ENCODE measurements at regions not wholly inside any gene's neighbourhood (a gene's known extent, or its start where the extent isn't known, plus 50 kb on each side); places are given as distances from the start of the nearest gene placed in this dataset.

DNA sequence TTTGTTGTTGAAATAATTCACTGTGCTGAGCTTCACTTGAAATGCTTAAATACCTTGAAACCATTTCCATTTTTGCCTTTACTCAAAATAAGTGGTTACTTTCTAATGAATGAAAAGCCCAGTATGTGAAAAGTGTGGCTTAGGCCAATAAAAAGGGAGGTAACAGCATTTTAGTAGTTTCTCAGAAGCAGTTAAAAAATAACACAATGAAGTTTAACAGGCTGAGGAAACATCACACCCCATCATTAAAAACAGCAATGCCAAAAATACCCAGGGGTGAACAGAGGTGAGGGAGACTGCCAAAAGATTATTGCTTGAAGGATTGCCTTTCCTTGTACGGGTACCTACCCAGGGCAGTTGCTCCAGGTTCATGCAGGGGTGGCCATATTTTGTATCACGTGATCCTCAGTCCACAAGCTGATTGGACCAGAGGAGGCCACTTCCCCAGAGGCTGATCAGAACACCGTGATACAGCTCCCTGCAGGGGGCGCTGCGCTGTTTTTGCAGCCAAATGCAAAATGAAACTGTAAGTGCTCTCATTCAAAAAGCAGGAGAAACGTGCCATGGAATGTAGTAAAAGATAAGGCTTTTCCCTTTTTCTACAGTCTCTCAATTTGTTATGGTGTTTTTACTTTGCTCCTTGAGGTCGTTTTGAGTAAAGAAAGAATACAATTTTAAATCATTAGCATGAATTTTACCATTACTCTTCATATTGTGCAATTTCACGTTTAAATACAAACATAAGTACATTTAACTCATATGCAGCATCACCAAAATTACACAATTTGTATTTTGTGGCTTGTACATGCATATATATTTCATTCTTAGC, 70.2 kb upstream of the SH3BP4 start:
- CTCF ChIA-PET, result interaction anchor here (0.6 to 4.1 kb wide), 41 partner anchors 10 to 864 kb away, joined by 3 to 46 read pairs (median 4); no protein-coding TSS in a partner anchor
- TF ChIP-seq ATF2 (tag by site-specific recombination; IDR thresholded peaks at IDR 0.05; ENCODE audit: low read depth) (no peak), ZNF341 (tag by site-specific recombination; IDR thresholded peaks at IDR 0.05; ENCODE audit: low read depth) (0 out of 2 replicates have a peak, but pooled peaks have one; percentile 27), ZNF423 (tag by site-specific recombination; IDR thresholded peaks at IDR 0.05) (no peak), ZSCAN16 (tag by site-specific recombination; IDR thresholded peaks at IDR 0.05) (no peak), ZNF391 (tag by site-specific recombination; IDR thresholded peaks at IDR 0.05; ENCODE audit: borderline replicate concordance, low read depth) (no peak), ZNF558 (tag by site-specific recombination; IDR thresholded peaks at IDR 0.05) (no peak), ZFHX2 (tag by site-specific recombination; conservative IDR thresholded peaks at IDR 0.05) (no peak), ZNF677 (tag by site-specific recombination; IDR thresholded peaks at IDR 0.05) (no peak), ZIC2 (tag by site-specific recombination; IDR thresholded peaks at IDR 0.05) (no peak), ZNF501 (tag by site-specific recombination; IDR thresholded peaks at IDR 0.05) (no peak), YY2 (tag by site-specific recombination; IDR thresholded peaks at IDR 0.05) (no peak), ZNF549 (tag by site-specific recombination; IDR thresholded peaks at IDR 0.05) (0 out of 2 replicates have a peak, but pooled peaks have one; percentile 28), ZBTB49 (tag by site-specific recombination; IDR thresholded peaks at IDR 0.05; ENCODE audit: low read depth) (no peak), ZNF629 (tag by site-specific recombination; IDR thresholded peaks at IDR 0.05) (peak; percentile 42), SCRT1 (tag by site-specific recombination; IDR thresholded peaks at IDR 0.05; ENCODE audit: borderline replicate concordance) (no peak), OVOL3 (tag by site-specific recombination; IDR thresholded peaks at IDR 0.05) (no peak), WT1 (tag by site-specific recombination; IDR thresholded peaks at IDR 0.05) (peak; percentile 73), ZNF488 (tag by site-specific recombination; IDR thresholded peaks at IDR 0.05) (no peak), ZNF16 (tag by site-specific recombination; IDR thresholded peaks at IDR 0.05; ENCODE audit: low read depth) (no peak), ZNF48 (tag by site-specific recombination; IDR thresholded peaks at IDR 0.05) (no peak), ZSCAN23 (tag by site-specific recombination; IDR thresholded peaks at IDR 0.05) (no peak), GLIS2 (tag by site-specific recombination; IDR thresholded peaks at IDR 0.05) (no peak), PRDM4 (tag by site-specific recombination; IDR thresholded peaks at IDR 0.05) (peak; percentile 77), ZBTB17 (tag by site-specific recombination; IDR thresholded peaks at IDR 0.05) (peak; percentile 27; the same call in 1 of the 2 replicates), ZNF626 (tag by site-specific recombination; IDR thresholded peaks at IDR 0.05) (no peak), ZNF555 (tag by site-specific recombination; conservative IDR thresholded peaks at IDR 0.05) (no peak), ZNF776 (tag by site-specific recombination; IDR thresholded peaks at IDR 0.05; ENCODE audit: borderline replicate concordance) (no peak), ZNF24 (tag by site-specific recombination; IDR thresholded peaks at IDR 0.05) (no peak), ZNF121 (tag by site-specific recombination; IDR thresholded peaks at IDR 0.05) (no peak)
- TF ChIP-seq, protein P1, sequence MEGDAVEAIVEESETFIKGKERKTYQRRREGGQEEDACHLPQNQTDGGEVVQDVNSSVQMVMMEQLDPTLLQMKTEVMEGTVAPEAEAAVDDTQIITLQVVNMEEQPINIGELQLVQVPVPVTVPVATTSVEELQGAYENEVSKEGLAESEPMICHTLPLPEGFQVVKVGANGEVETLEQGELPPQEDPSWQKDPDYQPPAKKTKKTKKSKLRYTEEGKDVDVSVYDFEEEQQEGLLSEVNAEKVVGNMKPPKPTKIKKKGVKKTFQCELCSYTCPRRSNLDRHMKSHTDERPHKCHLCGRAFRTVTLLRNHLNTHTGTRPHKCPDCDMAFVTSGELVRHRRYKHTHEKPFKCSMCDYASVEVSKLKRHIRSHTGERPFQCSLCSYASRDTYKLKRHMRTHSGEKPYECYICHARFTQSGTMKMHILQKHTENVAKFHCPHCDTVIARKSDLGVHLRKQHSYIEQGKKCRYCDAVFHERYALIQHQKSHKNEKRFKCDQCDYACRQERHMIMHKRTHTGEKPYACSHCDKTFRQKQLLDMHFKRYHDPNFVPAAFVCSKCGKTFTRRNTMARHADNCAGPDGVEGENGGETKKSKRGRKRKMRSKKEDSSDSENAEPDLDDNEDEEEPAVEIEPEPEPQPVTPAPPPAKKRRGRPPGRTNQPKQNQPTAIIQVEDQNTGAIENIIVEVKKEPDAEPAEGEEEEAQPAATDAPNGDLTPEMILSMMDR (tag by site-specific recombination; IDR thresholded peaks at IDR 0.05), result peak; percentile 90

More for the DNA sequence above, 70.2 kb upstream of the SH3BP4 start:
- Histone ChIP-seq H3K27ac (ENCODE audit: extremely low read depth, low read depth, low read length) (peak overlapping the region; percentile 94), H3K9me3 (ENCODE audit: control insufficient read depth, insufficient read depth, low read depth, low read length) (no peaks in the 10 kb centered on the region), H3K36me3 (ENCODE audit: control insufficient read depth in 2 of 2, insufficient read depth in 1 of 2, low read length in 2 of 2) (peaks cover 0 to under 1% of the 10 kb centered on the region in 2 experiments; a peak in 1 of 3 replicates), H3K4me1 (ENCODE audit: control insufficient read depth, insufficient read depth, low read length) (peaks cover 27% of the 10 kb centered on the region), H3K4me3 (ENCODE audit: low read depth, low read length) (no peak overlapping the region; the same call in 1 of the 2 replicates)
- POLR2A ChIA-PET, result interaction anchor here (0.6 to 2.1 kb wide), 5 partner anchors 72 to 233 kb away, joined by 3 to 7 read pairs (median 3); no protein-coding TSS in a partner anchor

Data from HEK293 (cell line).